ENCODE measurements at regions not wholly inside any gene's neighbourhood (a gene's known extent, or its start where the extent isn't known, plus 50 kb on each side); places are given as distances from the start of the nearest gene placed in this dataset.

- no peak overlapping the region for H2BK12ac ChIP-seq (ENCODE audit: insufficient read length, low read depth, low read length)
- no peak overlapping the region for H2AK5ac ChIP-seq (ENCODE audit: insufficient read length, low read length)
- no peak overlapping the region for H3K18ac ChIP-seq (ENCODE audit: insufficient read length, low read depth, low read length)
- H2BK120ac ChIP-seq (ENCODE audit: low read depth, low read length, poor library complexity, severe bottlenecking), result no peak overlapping the region
- no peaks in the 10 kb centered on the region for H3K27me3 Mint-ChIP-seq (ENCODE audit: low read depth)
- H2AFZ ChIP-seq (ENCODE audit: low read length), result no peak overlapping the region
- H3K27ac Mint-ChIP-seq, result no peak overlapping the region
- no peak overlapping the region for H3K23ac ChIP-seq (ENCODE audit: insufficient read length, low read depth, low read length)
- no peak overlapping the region for H3K9ac ChIP-seq (ENCODE audit: extremely low read depth, insufficient read length, low read length)
- no peak overlapping the region for H3K27ac ChIP-seq (ENCODE audit: insufficient read length, low read depth, low read length)
- no peak overlapping the region for H3K14ac ChIP-seq (ENCODE audit: insufficient read depth, low read length)
- H3K79me2 ChIP-seq (ENCODE audit: insufficient read depth, low read length), result no peaks in the 10 kb centered on the region
- H3K4ac ChIP-seq (ENCODE audit: low read depth, low read length), result no peak overlapping the region
- H3K4me2 ChIP-seq (ENCODE audit: insufficient read depth, insufficient read length, low read length), result no peak overlapping the region
- no peaks in the 10 kb centered on the region for H3K4me1 ChIP-seq (ENCODE audit: insufficient read depth, low read length)
- peaks cover 2 to 5% of the 10 kb centered on the region in 2 experiments for H3K9me3 Mint-ChIP-seq
- TF ChIP-seq, protein P1, sequence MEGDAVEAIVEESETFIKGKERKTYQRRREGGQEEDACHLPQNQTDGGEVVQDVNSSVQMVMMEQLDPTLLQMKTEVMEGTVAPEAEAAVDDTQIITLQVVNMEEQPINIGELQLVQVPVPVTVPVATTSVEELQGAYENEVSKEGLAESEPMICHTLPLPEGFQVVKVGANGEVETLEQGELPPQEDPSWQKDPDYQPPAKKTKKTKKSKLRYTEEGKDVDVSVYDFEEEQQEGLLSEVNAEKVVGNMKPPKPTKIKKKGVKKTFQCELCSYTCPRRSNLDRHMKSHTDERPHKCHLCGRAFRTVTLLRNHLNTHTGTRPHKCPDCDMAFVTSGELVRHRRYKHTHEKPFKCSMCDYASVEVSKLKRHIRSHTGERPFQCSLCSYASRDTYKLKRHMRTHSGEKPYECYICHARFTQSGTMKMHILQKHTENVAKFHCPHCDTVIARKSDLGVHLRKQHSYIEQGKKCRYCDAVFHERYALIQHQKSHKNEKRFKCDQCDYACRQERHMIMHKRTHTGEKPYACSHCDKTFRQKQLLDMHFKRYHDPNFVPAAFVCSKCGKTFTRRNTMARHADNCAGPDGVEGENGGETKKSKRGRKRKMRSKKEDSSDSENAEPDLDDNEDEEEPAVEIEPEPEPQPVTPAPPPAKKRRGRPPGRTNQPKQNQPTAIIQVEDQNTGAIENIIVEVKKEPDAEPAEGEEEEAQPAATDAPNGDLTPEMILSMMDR (conservative IDR thresholded peaks at IDR 0.05), result no peak
- H4K5ac ChIP-seq (ENCODE audit: insufficient read length, low read depth, low read length), result no peak overlapping the region
- no peak overlapping the region for H3K4me3 Mint-ChIP-seq
- H2BK5ac ChIP-seq (ENCODE audit: insufficient read length, low read length), result no peak overlapping the region
- no peak for DNase-seq
- H3K23me2 ChIP-seq (ENCODE audit: insufficient read length, low read depth, low read length, poor library complexity, severe bottlenecking), result no peaks in the 10 kb centered on the region
- H2BK15ac ChIP-seq (ENCODE audit: low read depth, low read length), result no peak overlapping the region
- no peaks in the 10 kb centered on the region for H4K20me1 ChIP-seq (ENCODE audit: control insufficient read depth, insufficient read depth, insufficient read length)
- H3K27me3 ChIP-seq (ENCODE audit: insufficient read depth, low read length), result no peaks in the 10 kb centered on the region
- H4K91ac ChIP-seq (ENCODE audit: insufficient read length, low read depth, low read length), result no peak overlapping the region
- H3K56ac ChIP-seq (ENCODE audit: insufficient read length, low read depth, low read length), result no peak overlapping the region
- peaks cover 3 to 4% of the 10 kb centered on the region in 2 experiments for H3K4me1 Mint-ChIP-seq
- H2BK20ac ChIP-seq (ENCODE audit: low read depth, low read length, poor library complexity, severe bottlenecking), result no peak overlapping the region
- H3K9me3 ChIP-seq (ENCODE audit: control insufficient read depth, low read depth, low read length), result no peaks in the 10 kb centered on the region
- H3K36me3 Mint-ChIP-seq (ENCODE audit: insufficient read depth in 1 of 3, low read depth in 3 of 3), result peaks cover 0 to 6% (median 2%) of the 10 kb centered on the region in 3 experiments; a peak in 6 of 7 replicates
- no peak overlapping the region for H4K8ac ChIP-seq (replicated peaks; ENCODE audit: insufficient read length, low read depth, low read length)
- no peak overlapping the region for H3T11ph ChIP-seq (ENCODE audit: low read length)
- no CpG with 5 or more reads among the region's 3 CpGs for WGBS (ENCODE audit: extremely low coverage, insufficient read length, low lambda C conversion rate)
- no peaks in the 10 kb centered on the region for H3K79me1 ChIP-seq (ENCODE audit: insufficient read depth, low read depth, low read length, poor library complexity, severe bottlenecking)
Measured at GRCh38 chr12:126359216-126359615, 1294.0 kb downstream of the AACS start.

Measured in H9 (cell line).